ENCODE measurements at regions not wholly inside any gene's neighbourhood (a gene's known extent, or its start where the extent isn't known, plus 50 kb on each side); places are given as distances from the start of the nearest gene placed in this dataset.

DNA sequence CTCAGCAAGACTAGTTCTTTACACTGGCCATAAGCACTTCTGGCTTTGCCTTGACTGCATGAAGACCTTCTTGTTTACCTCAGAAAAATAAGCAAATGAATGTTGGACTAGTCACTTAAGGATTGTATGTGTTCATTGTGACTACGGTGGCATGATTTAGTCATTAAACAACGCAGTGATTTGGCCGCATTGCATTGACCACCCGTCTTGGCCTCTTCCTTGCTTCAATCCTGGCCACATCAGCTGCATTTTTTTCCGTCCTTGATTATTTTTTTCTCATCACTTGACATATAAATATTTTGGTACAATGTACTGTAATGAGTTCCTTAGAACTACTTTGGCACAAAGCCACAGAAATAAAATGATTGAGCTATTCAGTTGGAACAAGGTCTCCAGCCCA lies 656.2 kb downstream of the RAB28 start:
- DNase-seq: no peak

DNA sequence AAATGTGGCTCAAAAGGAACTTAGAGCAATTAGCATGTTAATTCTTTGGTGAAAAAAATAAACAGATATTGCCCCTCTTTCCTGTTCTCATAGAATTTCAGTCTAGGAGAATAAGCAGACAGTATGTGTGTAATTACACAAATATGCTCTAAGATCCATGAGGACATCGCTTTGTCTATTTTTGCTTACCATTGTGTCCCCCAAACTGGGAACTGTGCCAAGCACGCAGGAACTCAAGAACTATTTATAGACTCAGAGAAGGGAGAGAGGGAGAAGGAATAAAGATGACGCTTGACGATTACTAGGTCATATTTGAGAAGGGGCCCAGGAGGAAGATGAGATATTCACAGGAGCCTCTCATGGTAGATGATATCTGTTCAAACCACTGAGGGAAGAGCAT lies 692.6 kb downstream of the RAB28 start:
- DNase-seq: no peak

DNA sequence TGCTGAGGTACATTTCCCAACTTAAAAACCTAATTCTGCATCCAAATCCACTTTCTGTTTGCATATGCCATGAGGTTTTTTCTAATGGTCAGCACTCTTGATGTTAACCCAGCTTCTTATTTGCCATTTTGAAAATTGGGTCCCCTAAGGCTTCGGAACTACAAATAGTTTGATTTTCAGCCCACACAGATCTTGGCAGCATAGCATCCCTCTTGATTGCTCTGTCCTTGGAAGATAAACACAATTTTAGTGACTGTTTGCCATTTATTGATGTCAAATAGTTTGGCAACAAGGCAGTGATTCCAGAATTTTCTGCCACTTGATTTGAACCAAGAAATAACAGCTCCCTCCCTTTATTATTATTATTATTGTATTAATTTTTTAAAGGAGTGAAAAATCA lies 696.9 kb downstream of the RAB28 start:
- DNase-seq: no peak

DNA sequence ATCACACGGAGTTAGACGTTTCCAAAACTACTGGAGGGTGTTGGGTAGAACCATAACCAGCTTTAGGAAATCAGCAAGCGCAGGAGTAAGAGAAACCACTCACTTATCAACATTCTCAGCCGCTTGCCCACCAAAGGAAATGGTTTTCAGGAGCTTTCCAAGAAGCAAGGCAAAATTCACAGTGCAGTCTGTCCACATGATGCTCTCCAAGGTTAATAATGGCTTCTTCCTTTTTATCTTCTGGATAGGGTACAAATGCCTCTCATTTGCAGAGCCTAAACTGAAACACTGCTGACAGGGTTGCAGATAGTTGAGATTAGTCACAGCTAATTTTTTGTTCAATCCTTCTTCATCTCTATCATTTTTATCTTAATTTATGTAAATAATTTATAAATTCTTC lies 705.4 kb downstream of the RAB28 start:
- no peak for DNase-seq

DNA sequence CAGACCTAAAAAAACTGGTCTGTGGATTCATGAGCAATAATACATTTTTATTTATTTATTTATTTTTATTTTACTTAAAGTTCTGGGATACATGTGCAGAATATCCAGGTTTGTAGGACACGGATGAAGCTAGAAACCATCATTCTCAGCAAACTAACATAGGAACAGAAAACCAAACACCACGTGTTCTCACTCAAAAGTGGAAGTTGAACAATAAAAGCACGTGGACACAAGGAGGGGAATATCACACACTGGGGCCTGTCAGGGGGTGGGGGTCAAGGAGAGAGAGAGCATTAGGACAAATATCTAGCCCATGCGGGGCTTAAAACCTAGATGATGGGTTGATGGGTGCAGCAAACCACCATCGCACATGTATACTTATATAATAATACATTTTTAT lies 705.9 kb downstream of the RAB28 start:
- DNase-seq: no peak

DNA sequence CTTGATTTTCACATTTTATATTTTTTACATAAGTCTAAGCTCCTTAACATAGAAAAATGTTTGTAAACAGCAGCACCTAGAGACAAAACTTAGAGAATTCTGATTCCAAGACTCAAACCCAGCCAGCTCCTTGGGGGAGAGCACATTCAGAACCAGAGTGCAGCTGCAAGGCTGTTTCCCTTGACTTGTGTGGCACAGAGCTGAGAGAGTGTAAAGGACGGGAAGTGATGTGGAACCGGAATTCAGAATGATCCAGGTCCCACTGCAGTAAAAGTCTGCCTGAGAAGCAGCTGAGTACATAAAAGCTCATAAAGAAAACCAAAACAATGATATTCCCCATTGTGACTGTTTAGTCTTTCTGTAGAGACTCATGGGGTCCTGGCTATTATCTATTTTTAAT lies 713.8 kb downstream of the RAB28 start:
- DNase-seq: no peak

DNA sequence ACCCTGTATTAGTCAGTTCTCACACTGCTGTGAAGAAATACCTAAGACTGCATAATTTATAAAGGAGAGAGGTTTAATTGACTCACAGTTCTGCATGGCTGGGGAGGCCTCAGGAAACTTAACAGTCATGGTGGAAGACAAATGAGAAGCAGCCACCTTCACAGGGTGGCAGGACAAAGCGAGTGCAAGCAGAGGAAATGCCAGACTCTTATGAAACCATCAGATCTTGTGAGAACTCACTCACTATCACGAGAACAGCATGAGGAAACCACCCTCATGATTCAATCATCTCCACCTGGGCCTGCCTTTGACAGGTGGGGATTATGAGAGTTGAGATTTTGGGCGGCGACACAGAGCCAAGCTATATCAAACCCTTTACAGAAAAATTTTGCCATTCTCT lies 722.4 kb downstream of the RAB28 start:
- no peak for DNase-seq

DNA sequence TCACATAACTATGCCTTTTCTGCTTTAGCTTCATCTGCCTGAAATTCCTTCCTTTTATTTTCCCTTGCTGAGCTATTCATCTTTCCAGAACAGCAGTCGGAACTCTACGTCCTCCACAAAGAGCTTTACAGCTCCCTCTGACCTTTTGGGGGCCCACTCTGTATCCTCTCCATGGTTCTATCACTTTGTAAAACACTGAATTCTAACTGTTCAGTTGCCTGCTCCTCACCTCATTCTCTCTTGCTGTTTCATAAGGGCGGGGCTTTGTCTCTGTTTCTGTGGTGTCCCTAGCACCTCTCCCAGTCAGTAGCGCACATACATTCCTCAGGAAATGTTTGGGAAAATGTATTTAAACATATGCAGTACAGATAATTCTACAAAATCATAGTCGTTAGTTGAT lies 737.0 kb downstream of the RAB28 start:
- DNase-seq: no peak

DNA sequence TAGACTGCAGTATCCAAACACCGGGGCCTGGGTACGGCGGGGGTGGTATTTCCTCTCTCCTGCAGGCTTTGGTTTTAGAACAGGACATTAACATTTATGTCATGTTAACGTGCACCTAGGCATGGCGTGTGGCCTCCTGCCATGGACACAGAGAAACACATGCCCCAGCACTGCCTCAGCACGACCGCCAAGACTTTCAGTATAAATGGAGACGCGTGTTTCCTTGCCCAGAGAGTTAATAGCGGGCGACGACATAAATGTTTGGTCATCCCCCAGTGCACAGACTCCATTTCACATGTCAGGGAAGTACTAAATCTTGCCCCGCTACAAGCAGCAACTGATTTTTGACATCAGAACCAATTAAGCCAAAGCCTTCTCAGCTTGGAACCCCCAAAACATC lies 737.9 kb downstream of the RAB28 start:
- no peak for DNase-seq

DNA sequence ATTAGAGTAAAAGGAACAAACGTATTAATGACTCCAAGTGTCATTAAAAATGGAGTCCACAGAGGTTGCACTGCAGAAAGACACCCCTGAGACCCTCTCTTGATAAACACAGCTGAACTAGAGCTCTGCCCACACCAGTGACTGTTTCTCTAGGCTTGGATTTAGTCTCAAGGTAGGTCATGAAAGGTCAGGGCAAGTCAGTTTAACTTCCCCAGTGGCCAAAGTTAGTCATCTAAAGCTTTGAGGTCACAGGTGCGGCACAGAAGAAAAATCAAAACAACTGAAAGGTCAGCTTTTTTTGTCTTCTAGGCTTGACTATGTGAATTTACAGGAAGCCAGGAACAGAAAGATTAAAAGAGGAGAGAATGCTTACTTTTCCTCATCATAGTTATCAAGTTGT lies 749.6 kb downstream of the RAB28 start:
- DNase-seq: no peak

DNA sequence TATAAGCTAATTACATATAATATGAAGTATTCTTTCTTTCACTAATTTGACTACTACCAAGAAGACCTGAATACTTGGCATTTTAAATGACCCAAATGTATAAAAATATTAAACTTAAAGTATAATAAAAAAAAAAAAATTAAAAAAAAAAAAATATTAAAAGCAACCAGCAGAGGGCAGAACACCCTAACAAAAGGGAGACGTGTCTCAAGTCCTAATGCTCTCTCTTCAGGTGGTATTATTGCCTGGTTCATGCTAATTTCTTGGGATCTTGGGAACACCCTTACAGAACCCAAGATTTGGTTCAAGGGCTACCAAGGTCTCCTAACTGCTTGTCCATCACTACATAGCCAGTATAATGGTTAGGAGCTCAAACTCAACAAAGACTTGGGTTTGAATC lies 754.8 kb downstream of the RAB28 start:
- DNase-seq: peak; percentile 11 to 18

DNA sequence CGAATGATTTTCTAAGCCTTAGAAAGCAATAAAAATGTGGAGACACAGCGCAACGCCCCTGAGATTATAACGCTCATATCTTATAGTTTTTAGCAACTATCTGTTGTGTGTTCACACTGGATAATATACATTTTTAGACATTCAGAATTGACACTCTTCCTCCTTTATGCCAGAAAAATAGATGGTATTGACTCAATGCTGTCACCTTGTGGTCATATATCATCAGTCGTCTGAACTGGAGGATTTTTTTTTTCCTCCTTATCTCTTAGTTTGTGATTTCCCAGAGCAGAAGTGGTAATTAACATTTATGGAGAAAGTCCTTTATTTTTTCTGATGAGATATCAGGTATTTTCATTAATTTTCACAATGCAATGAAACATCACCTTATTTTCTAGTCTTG lies 759.6 kb downstream of the RAB28 start:
- peak in 1 of 2 experiments; percentile 7 for DNase-seq

DNA sequence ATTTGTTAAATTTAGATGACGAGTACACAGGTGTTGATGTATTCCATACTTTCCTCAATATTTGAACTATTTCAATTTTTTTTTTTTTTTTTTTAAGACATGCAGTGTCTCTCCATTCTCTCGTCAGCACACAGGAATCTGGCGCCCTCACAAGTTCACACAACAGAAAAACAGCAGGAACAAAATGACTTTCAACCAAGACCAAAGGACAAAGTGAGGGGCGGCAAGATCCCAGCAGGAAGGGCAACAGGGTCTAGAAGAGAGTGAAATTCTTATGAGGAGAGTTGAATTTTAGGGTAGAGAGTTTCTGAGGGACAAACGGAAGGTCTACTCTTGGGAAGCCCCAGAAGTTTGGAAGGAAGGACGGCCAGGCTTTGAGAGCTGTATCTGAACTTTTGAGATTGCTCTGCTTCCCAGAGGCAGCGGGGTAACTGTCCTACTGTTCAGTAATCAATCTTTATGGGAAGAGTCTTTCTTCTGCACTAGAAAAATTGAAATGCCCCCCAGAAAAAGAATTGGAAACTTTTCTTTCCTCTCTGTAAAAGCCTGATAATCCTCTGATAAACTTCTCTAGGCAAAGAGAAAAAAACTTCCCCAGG lies 760.2 kb downstream of the RAB28 start:
- no peak for DNase-seq

DNA sequence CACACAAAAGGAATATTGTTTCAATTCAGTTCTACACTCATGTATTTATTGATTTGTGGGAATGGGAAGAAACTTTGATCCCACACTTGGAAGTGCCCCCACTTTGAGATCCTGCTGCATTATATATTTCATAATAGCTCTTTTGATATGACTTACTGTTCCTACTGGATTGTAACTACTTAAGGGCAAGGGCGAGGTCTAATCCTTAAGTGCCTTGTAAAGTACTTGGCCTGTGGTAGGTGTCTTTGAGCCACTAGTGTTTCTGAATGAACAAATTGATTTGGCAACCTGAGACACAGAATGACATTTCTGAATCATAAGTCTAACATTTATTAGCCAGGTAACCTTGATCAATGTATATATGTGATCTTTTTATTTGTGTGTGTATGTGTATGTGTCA lies 767.2 kb downstream of the RAB28 start:
- DNase-seq: no peak

DNA sequence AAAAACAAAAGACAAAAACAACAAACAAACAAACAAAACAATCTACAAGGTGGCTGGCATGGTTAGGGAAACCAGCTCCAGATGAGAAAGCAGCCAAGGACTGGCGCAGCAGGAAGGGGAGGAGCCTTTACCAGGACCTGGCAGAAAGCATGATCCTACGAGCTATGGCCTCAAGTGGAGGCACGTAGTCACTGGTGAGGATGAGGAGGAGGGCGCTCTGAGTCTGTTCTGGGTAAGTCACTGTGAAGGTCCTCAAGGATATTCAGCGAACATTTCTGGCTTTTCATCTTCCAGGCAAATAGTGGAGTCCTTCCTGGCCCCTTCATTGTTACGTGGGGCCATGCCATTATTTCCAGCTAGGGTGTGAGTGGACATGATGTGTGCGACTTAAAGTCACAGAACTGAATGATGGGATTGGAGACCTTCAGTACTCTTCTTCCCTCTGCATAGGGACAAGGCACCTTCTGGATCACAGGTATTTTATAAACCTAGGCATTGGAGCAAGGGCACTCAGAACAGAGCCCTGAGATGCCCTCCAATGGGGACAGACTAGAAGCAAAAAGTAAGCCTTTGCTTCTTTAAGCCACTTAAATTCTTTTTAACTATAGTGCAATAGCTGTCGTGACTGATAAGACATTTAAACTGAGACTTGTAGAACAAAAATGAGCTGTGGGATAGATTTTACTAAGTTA lies 771.3 kb downstream of the RAB28 start:
- no peak for DNase-seq

DNA sequence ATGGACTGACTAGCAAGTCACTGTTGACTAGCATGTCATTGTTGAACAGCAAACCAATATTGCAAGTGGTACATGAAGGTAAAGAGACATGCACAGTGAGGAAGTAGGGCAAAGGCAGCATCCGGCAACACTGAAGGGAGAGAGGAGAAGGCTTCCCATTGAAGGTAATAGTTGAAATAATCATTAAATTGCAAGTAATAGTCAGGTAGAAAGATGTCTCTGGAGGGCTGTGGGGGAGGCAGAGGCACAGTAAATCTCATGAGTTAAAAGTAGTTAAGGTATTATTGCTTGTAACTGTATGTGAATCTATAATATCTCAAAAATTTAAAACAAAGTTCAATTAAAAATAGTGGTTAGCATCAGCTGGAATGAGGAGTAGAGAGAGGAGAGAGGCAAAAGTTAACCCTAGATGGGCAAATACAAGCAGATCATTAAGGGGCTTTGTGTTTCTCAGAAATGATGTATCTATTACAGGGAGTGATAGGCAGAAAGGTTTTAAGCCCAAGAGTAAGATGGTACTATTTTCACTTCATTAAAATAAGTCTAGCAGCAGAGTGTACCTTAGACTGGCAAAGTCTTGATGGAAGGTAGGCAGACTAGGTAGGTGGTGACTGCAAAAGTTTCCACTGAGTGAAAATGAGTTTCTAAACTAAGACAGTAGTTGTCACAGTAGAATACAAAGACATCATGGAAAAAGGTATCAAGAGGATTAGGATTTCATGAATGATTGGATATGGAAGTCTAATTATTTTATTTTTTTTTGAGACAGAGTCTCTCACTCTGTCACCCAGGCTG lies 776.6 kb downstream of the RAB28 start:
- DNase-seq: no peak

DNA sequence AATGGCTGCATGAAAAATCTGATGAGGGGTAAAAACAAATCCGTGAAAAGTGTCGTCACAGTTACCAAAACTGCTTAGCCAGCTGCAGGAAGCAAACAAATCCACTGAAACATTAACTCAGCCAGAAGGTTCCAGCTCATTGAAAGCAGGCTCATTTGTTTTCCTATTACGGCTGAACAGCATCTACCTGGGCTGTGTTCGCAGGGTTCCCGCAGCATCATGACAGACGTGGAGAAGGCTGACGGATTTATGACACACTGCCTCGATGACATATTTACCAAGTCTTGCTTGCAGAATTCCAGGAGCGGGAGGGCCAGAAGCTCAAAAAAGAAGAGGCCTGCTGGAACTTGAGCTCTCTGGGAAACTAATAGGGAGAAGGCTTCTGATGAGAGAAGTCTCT lies 781.1 kb downstream of the RAB28 start:
- DNase-seq: no peak

DNA sequence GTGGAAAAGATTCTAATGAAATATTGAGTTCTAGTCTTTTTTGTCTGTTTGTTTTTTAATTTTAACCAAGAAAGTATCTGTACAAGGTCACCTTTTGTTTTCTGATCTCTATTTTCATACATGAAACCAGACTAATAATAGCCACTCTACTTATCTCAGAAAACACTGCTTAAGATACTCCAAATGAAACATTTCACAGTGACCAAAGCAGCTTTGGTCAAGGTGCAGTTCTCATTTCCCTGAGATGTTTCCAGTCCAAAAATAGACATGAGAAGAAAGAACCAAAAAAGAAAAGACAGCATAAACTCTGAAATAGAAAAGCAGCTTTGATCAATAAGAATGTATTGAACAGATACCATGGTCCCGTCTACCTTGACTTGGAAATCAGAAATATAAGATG lies 782.8 kb downstream of the RAB28 start:
- DNase-seq: no peak

DNA sequence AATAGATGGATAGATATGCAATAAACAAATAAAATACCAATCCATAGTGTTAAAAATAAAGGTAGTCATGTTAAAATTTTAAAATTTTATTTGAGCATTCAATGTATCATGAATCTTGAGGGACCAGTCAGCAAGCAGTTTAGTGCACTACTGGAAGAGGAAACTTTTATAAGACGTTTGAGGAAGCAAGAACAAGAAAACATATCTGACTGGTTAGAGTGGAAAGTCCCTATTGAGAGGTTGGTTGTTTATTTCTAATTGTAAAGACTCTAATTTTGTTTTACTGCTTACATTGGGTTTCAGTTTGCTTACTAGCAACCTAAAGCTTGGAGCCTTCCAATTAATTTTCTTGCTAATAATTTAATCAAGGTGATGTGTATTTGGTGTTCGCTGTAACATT lies 786.2 kb downstream of the RAB28 start:
- DNase-seq: no peak

DNA sequence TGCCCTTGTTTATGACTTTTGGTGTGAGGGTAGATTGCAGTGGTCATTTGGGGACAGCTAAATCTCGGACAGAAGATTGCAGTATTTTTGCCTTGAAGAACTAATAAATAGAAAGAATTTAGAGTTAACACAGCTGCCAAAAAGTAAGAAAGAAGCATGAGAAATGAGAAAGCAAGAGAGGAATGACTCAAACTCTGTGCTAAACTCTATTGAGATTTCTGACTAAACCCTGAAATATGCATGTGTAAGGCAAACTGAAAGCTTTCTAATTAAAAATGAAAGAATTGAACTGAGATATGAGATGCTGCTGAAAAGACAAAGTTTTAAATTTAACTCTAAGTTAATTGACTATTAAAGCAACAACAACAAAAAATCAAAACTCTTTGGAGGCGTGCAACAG lies 791.3 kb downstream of the RAB28 start:
- DNase-seq: no peak

DNA sequence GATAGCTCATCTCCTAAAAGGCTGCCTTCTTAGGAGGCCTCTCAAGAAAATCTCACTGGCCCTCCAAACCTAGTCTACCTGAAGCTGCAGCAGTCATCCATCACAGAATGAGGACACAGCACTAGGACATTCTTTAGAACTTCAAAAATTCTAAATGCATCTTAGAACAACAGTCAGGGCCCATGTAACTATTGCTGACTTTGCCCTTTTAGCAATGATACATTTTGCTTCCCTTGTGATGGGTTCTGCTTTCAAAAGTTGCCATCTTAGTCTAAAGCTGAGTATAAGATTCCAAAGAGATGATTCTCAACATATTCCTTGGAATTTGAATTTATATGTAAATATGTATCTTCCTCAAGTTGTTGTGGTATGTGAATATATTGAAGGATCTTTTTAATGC lies 793.0 kb downstream of the RAB28 start:
- no peak for DNase-seq

DNA sequence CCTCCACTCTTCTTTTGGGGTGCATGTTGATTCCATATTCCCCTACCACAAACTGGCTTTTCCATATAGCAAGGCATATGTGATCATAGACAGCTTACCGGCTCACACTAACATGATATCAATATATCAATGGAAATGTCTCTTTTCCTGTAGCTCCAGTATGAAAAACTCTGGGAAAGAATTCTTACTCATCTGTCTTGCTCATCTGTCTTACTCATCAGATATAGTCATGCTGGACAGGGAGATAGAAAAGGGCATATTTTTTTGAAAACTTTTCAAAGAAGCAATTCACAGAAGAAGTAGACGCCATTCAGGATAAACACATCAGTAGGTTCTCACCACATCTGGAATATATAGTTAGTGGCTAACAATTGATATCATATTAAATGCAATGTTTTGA lies 794.7 kb downstream of the RAB28 start:
- DNase-seq: no peak

DNA sequence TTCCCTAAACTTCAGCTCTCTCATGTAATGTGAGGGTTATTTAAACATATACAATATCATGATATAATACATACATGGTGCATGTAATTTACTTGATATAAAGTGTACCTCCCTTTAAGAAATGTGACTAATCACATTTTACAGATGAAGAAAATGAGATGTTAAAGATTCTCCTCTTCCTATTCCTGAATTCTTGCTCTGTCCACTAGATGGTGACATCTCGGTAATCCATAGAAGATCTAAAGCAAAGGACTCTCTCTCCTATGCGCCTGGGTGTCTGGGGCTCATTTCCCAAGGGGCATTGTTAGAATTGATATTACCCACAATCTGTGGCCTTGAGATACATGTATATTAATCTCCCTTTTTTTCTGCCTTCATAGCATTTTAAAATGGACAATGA lies 804.9 kb downstream of the RAB28 start:
- DNase-seq: no peak

DNA sequence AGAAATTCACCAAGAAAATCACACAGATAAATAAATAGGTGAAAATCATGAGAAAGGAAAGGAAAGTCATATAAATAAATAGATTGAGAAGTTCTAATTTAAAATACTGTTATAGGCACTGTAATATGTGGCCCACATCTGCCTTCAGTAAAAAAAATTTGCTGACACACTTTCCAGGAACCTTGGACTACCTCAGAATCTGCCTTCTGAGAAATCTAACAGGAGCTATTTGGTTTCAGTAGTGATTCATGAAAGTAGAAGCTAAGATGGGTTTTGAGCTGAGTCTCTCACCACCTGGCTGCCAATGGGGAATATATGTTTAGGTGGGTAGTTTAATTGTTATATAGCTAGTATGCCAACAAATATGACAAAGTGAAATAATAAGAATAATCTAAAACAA lies 810.0 kb downstream of the RAB28 start:
- no peak for DNase-seq

DNA sequence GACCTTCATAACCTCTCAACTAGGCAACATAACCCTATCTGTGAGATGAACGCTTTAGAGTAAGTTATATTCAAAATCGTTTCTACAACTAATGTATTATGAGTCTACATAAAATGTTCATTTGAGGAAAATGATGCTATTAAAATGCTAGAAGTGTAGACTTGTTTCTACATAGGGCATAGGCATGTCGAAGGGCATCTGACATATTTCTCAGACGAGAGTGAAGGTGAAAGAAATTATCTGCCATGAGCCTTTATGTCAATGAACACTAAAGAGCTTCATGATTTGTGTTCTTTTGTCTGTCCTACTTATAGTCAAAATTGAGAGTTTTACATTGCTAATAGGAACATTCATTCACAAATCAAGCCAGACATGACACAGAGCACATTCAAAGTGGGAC lies 811.8 kb downstream of the RAB28 start:
- no peak for DNase-seq
